ENCODE measurements at regions not wholly inside any gene's neighbourhood (a gene's known extent, or its start where the extent isn't known, plus 50 kb on each side); places are given as distances from the start of the nearest gene placed in this dataset.

DNA sequence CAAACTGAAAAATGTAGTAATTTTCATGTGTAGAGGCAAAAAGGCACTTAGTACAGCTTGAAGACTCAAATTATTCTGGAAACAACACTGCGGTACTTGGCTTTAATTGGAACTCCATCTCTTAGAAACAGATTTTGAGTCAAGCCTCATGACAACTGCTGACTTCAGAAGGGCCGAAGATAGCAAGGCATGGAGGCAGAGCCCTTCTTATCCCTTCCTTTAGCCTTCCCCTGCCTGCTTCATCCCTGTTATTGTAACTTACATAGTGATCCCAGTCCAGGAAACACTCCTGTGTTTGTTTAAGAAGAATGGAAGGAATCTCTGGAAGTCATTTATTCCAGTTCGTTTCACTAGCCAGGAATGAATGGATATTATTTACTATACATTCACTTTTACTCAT is 110.9 kb upstream of the FAM98A start:
- Histone ChIP-seq H3K4me2 (ENCODE audit: low read length) (no peak overlapping the region), H3K79me2 (ENCODE audit: low read length) (peaks cover 29% of the 10 kb centered on the region), H3K27ac (ENCODE audit: low read length) (no peak overlapping the region), H3K4me1 (ENCODE audit: low read length) (peaks cover 16% of the 10 kb centered on the region), H3K9me3 (ENCODE audit: insufficient read depth, low read length) (no peaks in the 10 kb centered on the region), H3K27me3 (ENCODE audit: low read depth, low read length) (no peaks in the 10 kb centered on the region), H3K4me3 (ENCODE audit: low read length) (no peak overlapping the region), H3K36me3 (replicated peaks; ENCODE audit: low read depth, low read length) (peaks cover 7% of the 10 kb centered on the region), H2AFZ (ENCODE audit: low read depth, low read length) (no peak overlapping the region), H4K20me1 (ENCODE audit: insufficient read depth, low read length) (no peaks in the 10 kb centered on the region), H3K9ac (ENCODE audit: low read length) (no peak overlapping the region)
- TF ChIP-seq, protein P1, sequence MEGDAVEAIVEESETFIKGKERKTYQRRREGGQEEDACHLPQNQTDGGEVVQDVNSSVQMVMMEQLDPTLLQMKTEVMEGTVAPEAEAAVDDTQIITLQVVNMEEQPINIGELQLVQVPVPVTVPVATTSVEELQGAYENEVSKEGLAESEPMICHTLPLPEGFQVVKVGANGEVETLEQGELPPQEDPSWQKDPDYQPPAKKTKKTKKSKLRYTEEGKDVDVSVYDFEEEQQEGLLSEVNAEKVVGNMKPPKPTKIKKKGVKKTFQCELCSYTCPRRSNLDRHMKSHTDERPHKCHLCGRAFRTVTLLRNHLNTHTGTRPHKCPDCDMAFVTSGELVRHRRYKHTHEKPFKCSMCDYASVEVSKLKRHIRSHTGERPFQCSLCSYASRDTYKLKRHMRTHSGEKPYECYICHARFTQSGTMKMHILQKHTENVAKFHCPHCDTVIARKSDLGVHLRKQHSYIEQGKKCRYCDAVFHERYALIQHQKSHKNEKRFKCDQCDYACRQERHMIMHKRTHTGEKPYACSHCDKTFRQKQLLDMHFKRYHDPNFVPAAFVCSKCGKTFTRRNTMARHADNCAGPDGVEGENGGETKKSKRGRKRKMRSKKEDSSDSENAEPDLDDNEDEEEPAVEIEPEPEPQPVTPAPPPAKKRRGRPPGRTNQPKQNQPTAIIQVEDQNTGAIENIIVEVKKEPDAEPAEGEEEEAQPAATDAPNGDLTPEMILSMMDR (IDR thresholded peaks at IDR 0.05; ENCODE audit: low read depth, low read length): no peak
- TF ChIP-seq EZH2phosphoT487 (IDR thresholded peaks at IDR 0.05; ENCODE audit: low read depth): no peak

GRCh38 chr2:33707312-33707711 is 108.2 kb upstream of the FAM98A start:
- H2AFZ ChIP-seq (ENCODE audit: low read depth, low read length): peak overlapping the region; percentile 61

DNA sequence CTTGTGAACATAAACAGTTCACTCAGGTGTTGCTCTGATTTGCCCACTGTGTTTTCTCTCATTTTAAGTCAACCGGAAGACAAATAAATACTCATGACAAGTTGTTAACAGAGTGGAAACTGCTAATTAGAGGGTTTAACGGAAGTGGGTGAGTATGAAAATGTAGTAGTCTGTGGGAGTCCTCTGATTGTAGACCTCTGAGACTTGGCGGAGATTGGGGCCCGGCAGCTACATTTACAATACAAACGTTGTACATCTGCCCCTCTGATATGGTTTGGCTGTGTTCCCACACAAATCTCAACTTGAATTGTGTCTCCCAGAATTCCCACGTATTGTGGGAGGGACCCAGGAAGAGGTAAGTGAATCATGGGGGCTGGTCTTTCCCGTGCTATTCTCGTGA is 107.3 kb upstream of the FAM98A start:
- TF ChIP-seq, protein P1 (IDR thresholded peaks at IDR 0.05; ENCODE audit: low read depth, low read length): no peak
- no peak for TF ChIP-seq EZH2phosphoT487 (IDR thresholded peaks at IDR 0.05; ENCODE audit: low read depth)
- H3K9me3 ChIP-seq (ENCODE audit: insufficient read depth, low read length): no peaks in the 10 kb centered on the region
- no peaks in the 10 kb centered on the region for H4K20me1 ChIP-seq (ENCODE audit: insufficient read depth, low read length)
- peak overlapping the region; percentile 56 for H3K4me2 ChIP-seq (ENCODE audit: low read length)
- H3K79me2 ChIP-seq (ENCODE audit: low read length): peaks cover 15% of the 10 kb centered on the region
- peaks cover 16% of the 10 kb centered on the region for H3K4me1 ChIP-seq (ENCODE audit: low read length)
- H3K27ac ChIP-seq (ENCODE audit: low read length): no peak overlapping the region
- H3K9ac ChIP-seq (ENCODE audit: low read length): no peak overlapping the region
- H3K4me3 ChIP-seq (ENCODE audit: low read length): peak overlapping the region; percentile 62
- peaks cover 3% of the 10 kb centered on the region for H3K36me3 ChIP-seq (replicated peaks; ENCODE audit: low read depth, low read length)
- peak overlapping the region; percentile 61 for H2AFZ ChIP-seq (ENCODE audit: low read depth, low read length)
- no peaks in the 10 kb centered on the region for H3K27me3 ChIP-seq (ENCODE audit: low read depth, low read length)

More at GRCh38 chr2:33707312-33707711, 108.2 kb upstream of the FAM98A start:
- Histone ChIP-seq H3K4me2 (ENCODE audit: low read length) (peak overlapping the region; percentile 56), H3K9ac (ENCODE audit: low read length) (peak overlapping the region; percentile 40), H3K27ac (ENCODE audit: low read length) (peak overlapping the region; percentile 24), H3K27me3 (ENCODE audit: low read depth, low read length) (no peaks in the 10 kb centered on the region), H3K4me1 (ENCODE audit: low read length) (peaks cover 16% of the 10 kb centered on the region), H3K79me2 (ENCODE audit: low read length) (peaks cover 20% of the 10 kb centered on the region), H4K20me1 (ENCODE audit: insufficient read depth, low read length) (no peaks in the 10 kb centered on the region), H3K36me3 (replicated peaks; ENCODE audit: low read depth, low read length) (peaks cover 3% of the 10 kb centered on the region), H3K9me3 (ENCODE audit: insufficient read depth, low read length) (no peaks in the 10 kb centered on the region), H3K4me3 (ENCODE audit: low read length) (peak overlapping the region; percentile 62)
- TF ChIP-seq, protein P1 (IDR thresholded peaks at IDR 0.05; ENCODE audit: low read depth, low read length): no peak
- TF ChIP-seq EZH2phosphoT487 (IDR thresholded peaks at IDR 0.05; ENCODE audit: low read depth): no peak

GRCh38 chr2:33704406-33704855 is 105.3 kb upstream of the FAM98A start:
- H2AFZ ChIP-seq (ENCODE audit: low read depth, low read length): no peak overlapping the region
- no peaks in the 10 kb centered on the region for H3K27me3 ChIP-seq (ENCODE audit: low read depth, low read length)
- peaks cover 16% of the 10 kb centered on the region for H3K4me1 ChIP-seq (ENCODE audit: low read length)
- no peaks in the 10 kb centered on the region for H3K9me3 ChIP-seq (ENCODE audit: insufficient read depth, low read length)
- no peaks in the 10 kb centered on the region for H4K20me1 ChIP-seq (ENCODE audit: insufficient read depth, low read length)
- H3K36me3 ChIP-seq (replicated peaks; ENCODE audit: low read depth, low read length): no peaks in the 10 kb centered on the region
- no peak overlapping the region for H3K4me2 ChIP-seq (ENCODE audit: low read length)
- H3K9ac ChIP-seq (ENCODE audit: low read length): no peak overlapping the region
- H3K79me2 ChIP-seq (ENCODE audit: low read length): peaks cover 15% of the 10 kb centered on the region
- no peak overlapping the region for H3K27ac ChIP-seq (ENCODE audit: low read length)
- no peak overlapping the region for H3K4me3 ChIP-seq (ENCODE audit: low read length)
- TF ChIP-seq, protein P1 (IDR thresholded peaks at IDR 0.05; ENCODE audit: low read depth, low read length): no peak
- TF ChIP-seq EZH2phosphoT487 (IDR thresholded peaks at IDR 0.05; ENCODE audit: low read depth): no peak

All from OCI-LY3 (cell line).